IPS-NIHi11 (cell line): ENCODE measurements at regions not wholly inside any gene's neighbourhood (a gene's known extent, or its start where the extent isn't known, plus 50 kb on each side); places are given as distances from the start of the nearest gene placed in this dataset.
"Not testable (repeated sequence)": the region's sequence is repeated elsewhere in the genome, so short reads cannot be mapped to it uniquely, and the experiment has no call there.

ENCODE experiments used
- DNase-seq: peaks from one replicate; pipeline ENCODE4 v3.0.0; 2012; ENCODE audit warnings: mixed read lengths, low spot score

DNA sequence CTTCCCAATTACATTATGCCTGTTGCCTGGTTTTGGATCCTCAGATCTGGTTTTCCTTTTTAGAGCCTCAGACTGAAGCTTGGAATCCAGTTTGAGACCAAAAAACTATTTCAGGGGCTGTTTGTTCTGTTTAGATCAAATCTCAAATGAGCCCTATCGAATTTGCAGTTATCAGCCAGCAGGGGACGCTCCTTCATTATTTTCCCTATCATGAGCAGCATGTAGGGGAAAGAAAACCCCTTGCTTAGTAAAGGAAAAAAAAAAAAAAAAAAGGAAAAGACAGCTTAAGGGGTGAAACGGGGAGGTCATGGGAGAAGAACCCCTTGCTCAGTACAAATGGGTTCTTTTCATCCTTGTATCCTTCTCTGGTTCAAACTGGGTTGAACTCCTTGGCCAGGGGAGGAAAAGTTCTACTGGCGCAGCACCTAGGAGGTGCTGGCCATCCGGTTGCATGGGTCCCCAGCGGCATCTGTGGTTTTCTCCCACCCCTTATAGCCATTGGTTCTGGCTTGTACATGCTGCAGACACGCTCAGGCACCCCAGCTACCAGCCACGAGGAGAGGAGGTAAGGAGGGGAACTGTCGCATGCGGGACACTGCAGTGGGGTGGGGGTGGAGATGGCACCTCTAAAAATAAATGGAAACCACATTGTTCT is 1375.1 kb upstream of the ALCAM start:
- peak; percentile 37 for DNase-seq

- no peak for DNase-seq
These were observed 1374.2 kb upstream of the ALCAM start for GRCh38 chr3:103992469-103992868.

DNA sequence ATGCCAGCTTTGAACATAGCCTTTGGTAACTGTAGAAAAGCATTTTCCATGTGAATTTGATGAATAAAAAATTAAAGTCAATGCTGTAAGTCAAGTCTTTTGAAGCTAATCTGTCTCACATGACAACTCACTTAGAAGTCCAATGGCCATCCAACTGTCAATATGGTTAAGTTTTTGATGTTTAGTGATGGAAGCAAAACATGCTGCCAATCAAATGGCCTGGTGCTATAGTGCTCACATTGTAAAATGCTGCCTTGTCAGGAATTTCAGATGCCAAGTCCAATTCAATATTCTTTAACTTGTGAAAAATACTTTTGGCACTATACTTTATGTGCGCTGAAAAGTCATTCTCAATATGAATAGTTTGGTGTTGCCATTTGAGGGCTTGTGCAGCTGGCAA is 1361.8 kb upstream of the ALCAM start:
- no peak for DNase-seq

DNA sequence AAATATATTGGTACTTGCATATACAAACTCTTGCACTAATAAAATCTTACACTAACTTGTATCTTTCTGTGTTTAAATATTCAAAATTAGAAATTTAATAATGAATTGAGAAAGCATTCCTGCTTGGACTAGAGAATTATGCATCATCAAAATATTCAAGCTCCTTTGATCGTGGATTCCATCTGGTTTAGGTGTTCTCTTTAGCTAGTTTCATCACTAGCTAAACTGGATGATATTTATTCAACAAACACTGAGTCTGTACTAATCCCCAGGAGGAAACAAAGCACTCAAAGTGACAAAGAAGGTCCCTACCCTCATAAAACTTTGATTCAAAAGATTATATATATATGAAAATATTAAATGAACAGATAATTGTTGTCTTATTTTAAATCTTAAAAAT is 1360.9 kb upstream of the ALCAM start:
- no peak for DNase-seq

- no peak for DNase-seq
These were observed 1348.2 kb upstream of the ALCAM start for GRCh38 chr3:104018541-104018940.

DNA sequence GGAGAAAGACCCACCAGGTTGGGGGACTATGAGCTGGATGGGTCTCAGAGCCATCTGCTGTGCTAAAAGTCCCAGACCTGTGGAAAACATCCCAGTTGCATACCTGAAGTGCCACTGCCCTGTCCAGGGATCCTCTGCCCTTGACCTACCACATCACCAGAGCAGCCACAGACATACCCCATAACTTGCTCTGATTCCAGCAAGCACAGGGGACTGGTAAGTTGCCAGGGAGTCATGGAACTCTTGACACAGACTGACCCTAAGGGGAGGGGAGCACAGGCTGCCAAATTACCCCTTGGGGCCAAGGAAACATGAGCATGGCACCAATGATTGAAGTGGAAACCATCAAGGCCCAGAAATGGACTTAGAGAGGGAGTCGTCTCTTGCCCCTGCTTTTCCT is 1335.1 kb upstream of the ALCAM start:
- no peak for DNase-seq

- no peak for DNase-seq
These were observed 1334.4 kb upstream of the ALCAM start for GRCh38 chr3:104032283-104032682.

- DNase-seq: no peak
These were observed 1325.8 kb upstream of the ALCAM start for GRCh38 chr3:104040896-104041295.

DNA sequence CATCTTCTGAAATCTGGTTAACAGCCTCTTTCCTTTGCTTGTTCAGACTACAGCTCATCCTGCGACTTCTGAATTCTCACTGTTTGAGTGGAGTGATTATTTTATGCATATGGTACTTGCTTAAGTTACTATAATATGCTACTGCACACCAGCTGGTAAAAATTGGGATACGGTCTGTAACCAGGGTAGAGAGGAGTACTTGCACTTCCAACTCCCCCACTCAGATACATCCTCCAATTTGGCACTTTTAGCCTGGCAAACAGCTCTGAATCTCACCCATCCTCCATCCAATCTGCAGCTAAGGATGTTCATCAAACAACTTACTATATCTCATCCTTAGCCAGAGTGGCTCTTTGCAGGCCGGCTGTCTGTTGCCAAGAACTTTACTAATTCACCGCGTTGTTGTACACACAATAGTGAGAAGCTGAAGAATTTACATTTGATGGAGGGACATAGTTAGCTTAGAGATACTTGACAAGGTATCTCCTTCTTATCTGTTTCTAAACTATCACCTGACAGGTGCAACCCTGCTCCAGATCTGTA is 1323.6 kb upstream of the ALCAM start:
- DNase-seq: not testable (repeated sequence)

- DNase-seq: no peak
These were observed 1322.7 kb upstream of the ALCAM start for GRCh38 chr3:104044002-104044401.

GRCh38 chr3:104066658-104067057 is 1300.1 kb upstream of the ALCAM start:
- DNase-seq: no peak

- DNase-seq: no peak
These were observed 1297.6 kb upstream of the ALCAM start for GRCh38 chr3:104069114-104069513.

GRCh38 chr3:104070906-104071305 is 1295.8 kb upstream of the ALCAM start:
- DNase-seq: no peak

DNA sequence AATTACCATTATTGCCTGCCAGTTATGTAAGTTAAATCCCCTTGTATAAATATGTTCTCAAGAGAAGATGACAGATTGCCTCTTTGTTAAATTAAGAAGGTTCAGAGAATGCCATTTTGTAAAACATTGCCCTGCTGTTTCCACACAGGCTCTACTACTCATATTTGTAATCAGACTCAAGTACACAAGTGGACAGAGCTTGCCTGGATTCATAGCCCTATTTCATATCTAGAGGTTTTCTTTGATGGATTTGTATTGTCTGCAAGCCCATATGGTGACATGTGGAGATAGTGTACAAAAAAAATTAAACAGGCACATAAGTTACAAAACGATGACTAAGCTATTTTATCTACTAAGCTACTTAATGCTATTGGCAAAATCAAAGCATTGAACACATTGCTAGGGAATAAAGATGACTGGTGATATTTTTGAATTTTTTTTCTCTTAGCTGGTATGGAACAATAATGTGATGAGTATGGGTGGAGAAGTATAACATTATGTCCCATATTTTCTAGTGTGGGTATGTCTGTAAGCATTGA is 1286.6 kb upstream of the ALCAM start:
- DNase-seq: no peak

- DNase-seq: no peak
These were observed 1278.0 kb upstream of the ALCAM start for GRCh38 chr3:104088738-104089137.

- DNase-seq: not testable (repeated sequence)
These were observed 1276.7 kb upstream of the ALCAM start for GRCh38 chr3:104089987-104090386.

GRCh38 chr3:104101736-104102135 is 1265.0 kb upstream of the ALCAM start:
- DNase-seq: no peak

DNA sequence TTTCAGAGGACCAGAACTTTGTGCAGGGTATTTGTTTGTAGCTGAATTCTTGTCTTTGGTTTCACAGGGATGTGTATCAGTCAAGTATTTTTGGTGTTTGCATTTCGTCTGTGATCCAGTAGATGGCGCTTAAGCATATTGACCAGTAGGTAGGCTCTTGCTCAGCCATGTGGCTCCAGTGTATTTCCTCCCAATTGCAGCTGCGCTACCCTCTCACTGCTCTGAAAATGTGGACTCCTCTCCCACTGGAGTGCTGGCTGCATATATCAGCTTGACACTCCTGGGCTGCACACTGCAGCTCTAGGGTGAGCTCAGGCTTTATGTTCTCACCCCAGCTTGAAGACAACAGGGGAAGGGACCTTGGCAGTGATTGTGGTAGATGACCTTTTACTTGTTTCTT is 1264.3 kb upstream of the ALCAM start:
- DNase-seq: peak; percentile 55

DNA sequence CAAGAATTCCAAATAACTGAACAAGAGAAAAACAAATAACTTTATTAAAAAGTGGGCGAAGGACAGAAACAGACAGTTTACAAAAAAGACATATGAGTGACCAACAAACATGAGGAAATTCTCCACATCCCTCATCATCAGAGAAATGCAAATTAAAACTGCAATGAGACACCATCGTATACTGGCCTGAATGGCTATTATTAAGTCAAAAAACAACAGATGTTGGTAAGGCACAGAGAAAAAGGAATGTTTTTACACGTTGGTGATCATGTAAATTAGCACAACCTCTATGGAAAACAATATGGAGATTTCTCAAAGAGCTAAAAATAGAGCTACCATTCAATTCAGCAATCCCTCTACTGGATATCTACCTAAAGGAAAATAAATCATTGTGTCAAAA is 1260.4 kb upstream of the ALCAM start:
- DNase-seq: no peak

DNA sequence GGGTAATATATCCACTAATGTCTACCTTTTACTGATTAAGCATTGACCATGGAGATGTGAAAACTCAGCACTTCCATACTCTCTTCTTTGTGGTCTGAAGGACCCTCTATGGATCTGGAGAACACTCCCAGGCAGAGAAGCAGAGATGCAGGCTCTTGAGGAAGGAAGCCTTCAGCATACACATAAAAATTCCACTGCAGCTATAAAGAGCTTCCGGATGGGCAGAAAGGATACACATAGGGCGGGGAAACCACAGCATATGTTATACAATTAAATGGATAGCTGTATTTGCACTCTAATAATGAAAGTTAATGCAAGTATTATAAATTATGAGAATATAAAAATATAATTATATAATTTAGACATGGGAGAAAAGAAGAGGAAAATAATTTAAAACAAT is 1258.2 kb upstream of the ALCAM start:
- no peak for DNase-seq

- no peak for DNase-seq
These were observed 1240.2 kb upstream of the ALCAM start for GRCh38 chr3:104126463-104126862.

GRCh38 chr3:104126864-104127553 is 1239.7 kb upstream of the ALCAM start:
- no peak for DNase-seq

GRCh38 chr3:104127830-104128229 is 1238.9 kb upstream of the ALCAM start:
- DNase-seq: no peak
